Caco-2 (cell line): ENCODE measurements at regions not wholly inside any gene's neighbourhood (a gene's known extent, or its start where the extent isn't known, plus 50 kb on each side); places are given as distances from the start of the nearest gene placed in this dataset.
"Not testable (repeated sequence)": the region's sequence is repeated elsewhere in the genome, so short reads cannot be mapped to it uniquely, and the experiment has no call there.

Source experiments
- BruUV-seq: library from RNA; stranded (reverse); fragments of 400-500 nt; replicated peaks from 2 replicates; lab custom pipeline; 2021; lab: Mats Ljungman, UMichigan
- CTCF ChIA-PET: fragments of 300-600 bp; sonication (Branson Sonifier 250); formaldehyde crosslinking; loops from one replicate; lab custom pipeline; 2022; ENCODE audit warnings: antibody characterized with exemption; lab: Charles Lee
- POLR2A ChIA-PET: fragments of 300-600 bp; sonication (Branson Sonifier 250); formaldehyde crosslinking; loops from one replicate; lab custom pipeline; 2022; ENCODE audit warnings: antibody characterized with exemption; lab: Charles Lee
- DNase-seq, 2 experiments: peaks; one replicate each; pipeline versions ENCODE4 v3.0.0 to v3.0.0-alpha.2; 2020 to 2022
- H3K27me3 ChIP-seq: replicated peaks from 2 replicates; pipeline ENCODE4 v1.6.0; 2011; ENCODE audit warnings: low read length; ENCODE audit not compliant: control insufficient read depth, insufficient read depth
- H3K36me3 ChIP-seq: 2 replicates; pipeline ENCODE4 v1.5.1; 2011; ENCODE audit warnings: low read length; ENCODE audit not compliant: control insufficient read depth, insufficient read depth
- H3K4me1 ChIP-seq: fragments of 250-450 bp; sonication (Bioruptor Pico); 2 replicates; pipeline ENCODE4 v1.5.1; 2020; ENCODE audit warnings: mild to moderate bottlenecking
- H3K4me3 ChIP-seq: 2 replicates; pipeline ENCODE4 v1.5.1; 2011; ENCODE audit warnings: low read depth, mild to moderate bottlenecking, control low read depth, low read length
- H3K9me3 ChIP-seq: fragments of 250-450 bp; sonication (Bioruptor Pico); 2 replicates; pipeline ENCODE4 v1.5.1; 2020; ENCODE audit warnings: mild to moderate bottlenecking, moderate library complexity
- H3K27ac Mint-ChIP-seq: one replicate; pipeline ENCODE4 v1.8.0; 2022; ENCODE audit warnings: mixed read lengths; ENCODE audit not compliant: unreplicated experiment
- H3K27me3 Mint-ChIP-seq: one replicate; pipeline ENCODE4 v1.8.0; 2022; ENCODE audit warnings: mixed read lengths; ENCODE audit not compliant: insufficient read depth, unreplicated experiment
- H3K36me3 Mint-ChIP-seq: one replicate; pipeline ENCODE4 v1.8.0; 2022; ENCODE audit warnings: mild to moderate bottlenecking, mixed read lengths; ENCODE audit not compliant: insufficient read depth, unreplicated experiment
- H3K4me1 Mint-ChIP-seq: one replicate; pipeline ENCODE4 v1.8.0; 2022; ENCODE audit warnings: low read depth, mixed read lengths; ENCODE audit not compliant: unreplicated experiment
- H3K4me3 Mint-ChIP-seq: one replicate; pipeline ENCODE4 v1.8.0; 2022; ENCODE audit warnings: mild to moderate bottlenecking, moderate library complexity, mixed read lengths; ENCODE audit not compliant: unreplicated experiment
- H3K9me3 Mint-ChIP-seq: one replicate; pipeline ENCODE4 v1.8.0; 2022; ENCODE audit warnings: mixed read lengths; ENCODE audit not compliant: unreplicated experiment
- intact Hi-C: fragments of 100-400 bp; cut with micrococcal nuclease; formaldehyde crosslinking; loops from one replicate; pipeline ENCODE4 v1.10.0; 2022; ENCODE audit not compliant: unreplicated experiment
- TF ChIP-seq, protein P1 (sequence below), 2 experiments: fragments of 200-600 bp in 1 of 2; IDR thresholded peaks; 1 replicate in 1 of 2; 2 replicates in 1 of 2; pipeline versions ENCODE4 v1.5.1 to v1.8.0; 2011 to 2022; ENCODE audit warnings: antibody characterized with exemption in 1 of 2, control low read depth in 1 of 2, inconsistent platforms in 1 of 2, low read depth in 1 of 2, low read length in 1 of 2, mild to moderate bottlenecking in 1 of 2, moderate library complexity in 1 of 2; ENCODE audit not compliant: insufficient read depth in 1 of 2, severe bottlenecking in 1 of 2, unreplicated experiment in 1 of 2

DNA sequence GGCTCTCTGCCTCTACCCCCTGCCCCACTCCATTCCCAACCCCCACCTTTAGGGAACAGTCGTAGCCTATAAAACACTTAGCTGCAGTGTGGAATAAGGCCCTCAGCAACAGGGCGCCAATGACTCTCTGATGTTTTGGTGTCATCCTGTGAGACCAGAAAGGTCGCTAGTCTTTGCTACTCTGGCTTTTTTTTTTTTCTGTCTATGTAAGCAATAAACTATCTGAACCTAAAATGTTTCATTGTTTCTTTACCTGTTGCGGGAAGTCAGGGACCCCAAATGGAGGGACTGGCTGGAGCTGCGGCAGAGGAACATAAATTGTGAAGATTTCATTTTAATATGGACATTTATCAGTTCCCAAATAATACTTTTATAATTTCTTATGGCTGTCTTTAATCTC is 154.6 kb downstream of the COPS8 start:
- DNase-seq: no peak
- H3K4me1 ChIP-seq: no peaks in the 10 kb centered on the region
- no TSS peak for BruUV-seq
- H3K9me3 ChIP-seq: no peaks in the 10 kb centered on the region
- CTCF ChIA-PET: no interaction called here
- H3K4me3 ChIP-seq: no peak overlapping the region
- H3K27me3 ChIP-seq: no peaks in the 10 kb centered on the region
- intact Hi-C loops: no loop called here
- Mint-ChIP-seq H3K27me3 (peaks cover 3% of the 10 kb centered on the region), H3K4me3 (no peak overlapping the region), H3K36me3 (no peaks in the 10 kb centered on the region), H3K9me3 (no peaks in the 10 kb centered on the region), H3K27ac (no peak overlapping the region), H3K4me1 (no peaks in the 10 kb centered on the region)
- POLR2A ChIA-PET: no interaction called here
- H3K36me3 ChIP-seq: no peaks in the 10 kb centered on the region
- TF ChIP-seq, protein P1, sequence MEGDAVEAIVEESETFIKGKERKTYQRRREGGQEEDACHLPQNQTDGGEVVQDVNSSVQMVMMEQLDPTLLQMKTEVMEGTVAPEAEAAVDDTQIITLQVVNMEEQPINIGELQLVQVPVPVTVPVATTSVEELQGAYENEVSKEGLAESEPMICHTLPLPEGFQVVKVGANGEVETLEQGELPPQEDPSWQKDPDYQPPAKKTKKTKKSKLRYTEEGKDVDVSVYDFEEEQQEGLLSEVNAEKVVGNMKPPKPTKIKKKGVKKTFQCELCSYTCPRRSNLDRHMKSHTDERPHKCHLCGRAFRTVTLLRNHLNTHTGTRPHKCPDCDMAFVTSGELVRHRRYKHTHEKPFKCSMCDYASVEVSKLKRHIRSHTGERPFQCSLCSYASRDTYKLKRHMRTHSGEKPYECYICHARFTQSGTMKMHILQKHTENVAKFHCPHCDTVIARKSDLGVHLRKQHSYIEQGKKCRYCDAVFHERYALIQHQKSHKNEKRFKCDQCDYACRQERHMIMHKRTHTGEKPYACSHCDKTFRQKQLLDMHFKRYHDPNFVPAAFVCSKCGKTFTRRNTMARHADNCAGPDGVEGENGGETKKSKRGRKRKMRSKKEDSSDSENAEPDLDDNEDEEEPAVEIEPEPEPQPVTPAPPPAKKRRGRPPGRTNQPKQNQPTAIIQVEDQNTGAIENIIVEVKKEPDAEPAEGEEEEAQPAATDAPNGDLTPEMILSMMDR (IDR thresholded peaks at IDR 0.05; ENCODE audit: insufficient read depth in 1 of 2, low read depth in 1 of 2, low read length in 1 of 2, severe bottlenecking in 1 of 2, unreplicated experiment in 1 of 2): no peak

- H3K4me3 ChIP-seq, POLR2A ChIA-PET, CTCF ChIA-PET, H3K4me1 ChIP-seq, H3K27me3 ChIP-seq, H3K36me3 ChIP-seq, H3K27me3 Mint-ChIP-seq, intact Hi-C loops, H3K4me1 Mint-ChIP-seq, BruUV-seq, H3K27ac Mint-ChIP-seq, H3K9me3 Mint-ChIP-seq, H3K4me3 Mint-ChIP-seq, H3K9me3 ChIP-seq, H3K36me3 Mint-ChIP-seq: not testable (repeated sequence)
- DNase-seq: peak in 1 of 2 experiments; percentile 3
Measured at GRCh38 chr2:237240868-237241267, 155.2 kb downstream of the COPS8 start.

GRCh38 chr2:237242091-237242536 is 156.4 kb downstream of the COPS8 start:
- no peaks in the 10 kb centered on the region for H3K9me3 Mint-ChIP-seq
- H3K27me3 Mint-ChIP-seq: no peaks in the 10 kb centered on the region
- Histone ChIP-seq H3K27me3 (no peaks in the 10 kb centered on the region), H3K4me3 (no peak overlapping the region), H3K9me3 (no peaks in the 10 kb centered on the region), H3K36me3 (no peaks in the 10 kb centered on the region), H3K4me1 (no peaks in the 10 kb centered on the region)
- TF ChIP-seq, protein P1 (IDR thresholded peaks at IDR 0.05; ENCODE audit: insufficient read depth in 1 of 2, low read depth in 1 of 2, low read length in 1 of 2, severe bottlenecking in 1 of 2, unreplicated experiment in 1 of 2): no peak
- ChIA-PET CTCF (no interaction called here), POLR2A (no interaction called here)
- no peaks in the 10 kb centered on the region for H3K4me1 Mint-ChIP-seq
- DNase-seq: no peak
- no TSS peak for BruUV-seq
- intact Hi-C loops: no loop called here
- H3K4me3 Mint-ChIP-seq: no peak overlapping the region
- no peaks in the 10 kb centered on the region for H3K36me3 Mint-ChIP-seq
- H3K27ac Mint-ChIP-seq: no peak overlapping the region

- POLR2A ChIA-PET: no interaction called here
- Histone ChIP-seq H3K4me3 (no peak overlapping the region), H3K36me3 (no peaks in the 10 kb centered on the region), H3K9me3 (no peaks in the 10 kb centered on the region), H3K27me3 (no peaks in the 10 kb centered on the region), H3K4me1 (no peaks in the 10 kb centered on the region)
- BruUV-seq: no TSS peak
- no peak overlapping the region for H3K4me3 Mint-ChIP-seq
- no peaks in the 10 kb centered on the region for H3K4me1 Mint-ChIP-seq
- no peaks in the 10 kb centered on the region for H3K9me3 Mint-ChIP-seq
- intact Hi-C loops: no loop called here
- H3K36me3 Mint-ChIP-seq: no peaks in the 10 kb centered on the region
- DNase-seq: no peak
- H3K27ac Mint-ChIP-seq: no peak overlapping the region
- no peaks in the 10 kb centered on the region for H3K27me3 Mint-ChIP-seq
- CTCF ChIA-PET: no interaction called here
- TF ChIP-seq, protein P1 (IDR thresholded peaks at IDR 0.05; ENCODE audit: insufficient read depth in 1 of 2, low read depth in 1 of 2, low read length in 1 of 2, severe bottlenecking in 1 of 2, unreplicated experiment in 1 of 2): no peak
Measured at GRCh38 chr2:237243487-237243886, 157.8 kb downstream of the COPS8 start.
